Uterus (tissue), 3 donors: ENCODE measurements at regions not wholly inside any gene's neighbourhood (a gene's known extent, or its start where the extent isn't known, plus 50 kb on each side); places are given as distances from the start of the nearest gene placed in this dataset.

Experiments
- DNase-seq, 2 donors: peaks; one replicate each; pipeline ENCODE4 v3.0.0-alpha.2; 2019 to 2020
- H3K27ac ChIP-seq, 2 donors: fragments of 200-600 bp; sonication (generic); 1 replicate in 1 of 2; 2 replicates in 1 of 2; pipeline ENCODE4 v1.5.1; 2016 to 2018
- H3K27me3 ChIP-seq, 2 donors: fragments of 200-600 bp; sonication (generic); one replicate each; pipeline ENCODE4 v1.5.1; 2018 to 2019; ENCODE audit warnings: control low read depth in 1 of 2
- H3K36me3 ChIP-seq, 2 donors: fragments of 200-600 bp; sonication (generic); one replicate each; pipeline ENCODE4 v1.5.1; 2019; ENCODE audit warnings: control low read depth in 1 of 2
- H3K4me1 ChIP-seq, 2 donors: fragments of 200-600 bp; sonication (generic); one replicate each; pipeline ENCODE4 v1.5.1; 2018 to 2019; ENCODE audit warnings: control low read depth in 1 of 2
- H3K4me3 ChIP-seq, 2 donors: fragments of 200-600 bp; sonication (generic); 1 replicate in 1 of 2; 2 replicates in 1 of 2; pipeline ENCODE4 v1.5.1; 2018 to 2019; ENCODE audit warnings: mild to moderate bottlenecking in 1 of 2
- H3K9me3 ChIP-seq, 2 donors: fragments of 200-600 bp; sonication (generic); one replicate each; pipeline ENCODE4 v1.5.1; 2019; ENCODE audit warnings: control low read depth in 1 of 2
- CTCF ChIP-seq, 4 experiments: fragments of 200-600 bp in 2 of 4; fragments of 450-650 bp in 2 of 4; sonication (generic) in 2 of 4; IDR thresholded peaks; one replicate each; pipeline ENCODE4 v1.5.1; 2016 to 2019; ENCODE audit warnings: antibody characterized with exemption in 4 of 4, mild to moderate bottlenecking in 2 of 4, moderate library complexity in 1 of 4
- POLR2A ChIP-seq, 2 donors: fragments of 450-650 bp; IDR thresholded peaks; one replicate each; pipeline ENCODE4 v1.6.1; 2016; ENCODE audit warnings: antibody characterized with exemption in 2 of 2, mild to moderate bottlenecking in 1 of 2, moderate library complexity in 1 of 2
- intact Hi-C: fragments of 100-400 bp; cut with DNase I; formaldehyde crosslinking; loops from one replicate; pipeline ENCODE4 v1.15.1; 2023; ENCODE audit warnings: low total_unique reads
- donor health status: DM: yes; HTN: yes; CAD: no.

- Histone ChIP-seq H3K4me3 (no peak overlapping the region), H3K27ac (no peak overlapping the region), H3K9me3 (no peaks in the 10 kb centered on the region), H3K4me1 (no peaks in the 10 kb centered on the region), H3K27me3 (no peaks in the 10 kb centered on the region), H3K36me3 (no peaks in the 10 kb centered on the region)
- TF ChIP-seq CTCF (IDR thresholded peaks at IDR 0.05) (no peak), POLR2A (IDR thresholded peaks at IDR 0.05) (no peak)
- intact Hi-C loops, result no loop called here
- DNase-seq, result no peak
Observed at GRCh38 chr2:117702098-117702497, 112.4 kb upstream of the DDX18 start.

GRCh38 chr2:117703858-117704257 is 110.6 kb upstream of the DDX18 start:
- Histone ChIP-seq H3K4me1 (no peaks in the 10 kb centered on the region), H3K9me3 (no peaks in the 10 kb centered on the region), H3K36me3 (no peaks in the 10 kb centered on the region), H3K27me3 (no peaks in the 10 kb centered on the region), H3K27ac (no peak overlapping the region), H3K4me3 (no peak overlapping the region)
- TF ChIP-seq CTCF (IDR thresholded peaks at IDR 0.05), result no peak
- TF ChIP-seq POLR2A (IDR thresholded peaks at IDR 0.05), result no peak
- intact Hi-C loops, result no loop called here
- no peak for DNase-seq

- TF ChIP-seq POLR2A (IDR thresholded peaks at IDR 0.05), result no peak
- no peak for TF ChIP-seq CTCF (IDR thresholded peaks at IDR 0.05)
- H3K27ac ChIP-seq, result no peak overlapping the region
- DNase-seq, result no peak
- H3K4me3 ChIP-seq, result no peak overlapping the region
- H3K4me1 ChIP-seq, result no peaks in the 10 kb centered on the region
- no peaks in the 10 kb centered on the region for H3K9me3 ChIP-seq
- no peaks in the 10 kb centered on the region for H3K27me3 ChIP-seq
- intact Hi-C loops, result no loop called here
- no peaks in the 10 kb centered on the region for H3K36me3 ChIP-seq
Observed at GRCh38 chr2:117704818-117705217, 109.7 kb upstream of the DDX18 start.

GRCh38 chr2:117707874-117708273 is 106.6 kb upstream of the DDX18 start:
- intact Hi-C loops, result no loop called here
- Histone ChIP-seq H3K9me3 (no peaks in the 10 kb centered on the region), H3K4me3 (no peak overlapping the region), H3K27me3 (no peaks in the 10 kb centered on the region), H3K36me3 (no peaks in the 10 kb centered on the region), H3K27ac (no peak overlapping the region), H3K4me1 (no peaks in the 10 kb centered on the region)
- no peak for DNase-seq
- no peak for TF ChIP-seq POLR2A (IDR thresholded peaks at IDR 0.05)
- no peak for TF ChIP-seq CTCF (IDR thresholded peaks at IDR 0.05)

- Histone ChIP-seq H3K27ac (no peak overlapping the region), H3K9me3 (no peaks in the 10 kb centered on the region), H3K4me1 (no peaks in the 10 kb centered on the region), H3K36me3 (no peaks in the 10 kb centered on the region), H3K4me3 (no peak overlapping the region), H3K27me3 (no peaks in the 10 kb centered on the region)
- intact Hi-C loops, result no loop called here
- TF ChIP-seq CTCF (IDR thresholded peaks at IDR 0.05) (no peak), POLR2A (IDR thresholded peaks at IDR 0.05) (no peak)
- DNase-seq, result no peak
Observed at GRCh38 chr2:117712684-117713083, 101.8 kb upstream of the DDX18 start.
